CD4-positive, CD25-positive, alpha-beta regulatory T cell (primary cell): ENCODE measurements at regions not wholly inside any gene's neighbourhood (a gene's known extent, or its start where the extent isn't known, plus 50 kb on each side); places are given as distances from the start of the nearest gene placed in this dataset.
A peak's percentile ranks its signal among the peaks of the same experiment; 100 is the strongest.

Experiments
- ATAC-seq, 2 donors: fragments of 150-1000 bp; cut with Tn5 transposase; one replicate each; pipeline ENCODE4 v1.10.0; 2021; ENCODE audit warnings: low read depth in 2 of 2, moderate number of reproducible peaks in 2 of 2, moderate library complexity in 1 of 2
- DNase-seq, 3 donors: peaks; one replicate each; pipeline versions ENCODE4 v3.0.0 to v3.0.0-alpha.2; 2012 to 2022; ENCODE audit warnings: mixed read lengths in 1 of 3
- H3K27ac ChIP-seq: one replicate; pipeline ENCODE4 v1.7.0; 2013; ENCODE audit warnings: mild to moderate bottlenecking, low read length; ENCODE audit not compliant: insufficient read depth, poor library complexity, severe bottlenecking
- H3K27me3 ChIP-seq: one replicate; pipeline ENCODE4 v1.7.0; 2013; ENCODE audit warnings: low read length; ENCODE audit not compliant: control insufficient read depth, insufficient read depth
- H3K36me3 ChIP-seq: one replicate; pipeline ENCODE4 v1.7.0; 2013; ENCODE audit warnings: mild to moderate bottlenecking, low read length, moderate library complexity; ENCODE audit not compliant: control insufficient read depth, insufficient read depth
- H3K4me1 ChIP-seq: 2 replicates; pipeline ENCODE4 v1.7.0; 2013; ENCODE audit warnings: mild to moderate bottlenecking, low read length; ENCODE audit not compliant: insufficient read depth, control insufficient read depth, poor library complexity, severe bottlenecking
- H3K4me3 ChIP-seq: one replicate; pipeline ENCODE4 v1.7.0; 2013; ENCODE audit warnings: low read depth, mild to moderate bottlenecking, low read length, moderate library complexity
- H3K9me3 ChIP-seq, 2 experiments: 1 replicate in 1 of 2; 2 replicates in 1 of 2; pipeline ENCODE4 v1.7.0; 2013; ENCODE audit warnings: low read length in 2 of 2, mild to moderate bottlenecking in 1 of 2, moderate library complexity in 1 of 2; ENCODE audit not compliant: control insufficient read depth in 2 of 2
- H3K27ac Mint-ChIP-seq, 3 donors: one replicate each; pipeline ENCODE4 v1.8.0; 2020 to 2022; ENCODE audit warnings: mild to moderate bottlenecking in 3 of 3, mixed read lengths in 3 of 3, moderate library complexity in 2 of 3
- H3K27me3 Mint-ChIP-seq: one replicate; pipeline ENCODE4 v1.8.0; 2022; ENCODE audit warnings: mild to moderate bottlenecking, mixed read lengths
- H3K36me3 Mint-ChIP-seq: one replicate; pipeline ENCODE4 v1.8.0; 2020; ENCODE audit warnings: mixed read lengths
- H3K4me1 Mint-ChIP-seq, 4 donors: one replicate each; pipeline ENCODE4 v1.8.0; 2020 to 2022; ENCODE audit warnings: mixed read lengths in 4 of 4, mild to moderate bottlenecking in 1 of 4
- H3K4me3 Mint-ChIP-seq, 4 donors: one replicate each; pipeline ENCODE4 v1.8.0; 2020 to 2022; ENCODE audit warnings: mild to moderate bottlenecking in 4 of 4, mixed read lengths in 4 of 4, moderate library complexity in 3 of 4
- H3K9me3 Mint-ChIP-seq, 7 donors: one replicate each; pipeline ENCODE4 v1.8.0; 2020 to 2022; ENCODE audit warnings: mixed read lengths in 7 of 7, mild to moderate bottlenecking in 3 of 7, moderate library complexity in 2 of 7

DNA sequence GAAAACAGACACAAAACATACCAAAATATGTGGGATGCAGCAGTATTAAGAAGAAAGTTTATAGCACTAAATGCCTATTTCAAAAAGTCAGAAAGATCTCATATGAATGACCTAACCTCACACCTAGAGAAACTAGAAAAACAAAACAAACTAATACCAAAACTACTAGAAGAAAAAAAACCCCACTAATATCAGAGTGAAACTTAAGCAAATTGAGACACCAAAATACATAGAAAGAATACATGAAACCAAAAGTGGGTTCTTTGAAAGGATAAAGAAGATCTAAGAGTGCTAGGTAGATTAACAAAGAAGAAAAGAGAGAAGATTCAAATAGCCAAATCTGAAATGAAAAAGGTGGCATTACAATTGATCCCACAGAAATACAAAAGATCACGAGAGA is 494.1 kb downstream of the SH2D4B start:
- Histone ChIP-seq H3K4me1 (no peaks in the 10 kb centered on the region), H3K27me3 (no peaks in the 10 kb centered on the region), H3K36me3 (no peaks in the 10 kb centered on the region), H3K4me3 (no peak overlapping the region), H3K27ac (no peak overlapping the region), H3K9me3 (no peaks in the 10 kb centered on the region)
- H3K27ac Mint-ChIP-seq = no peak overlapping the region
- H3K27me3 Mint-ChIP-seq = no peaks in the 10 kb centered on the region
- no peak for DNase-seq
- no peak for ATAC-seq
- no peaks in the 10 kb centered on the region for H3K4me1 Mint-ChIP-seq
- no peak overlapping the region for H3K4me3 Mint-ChIP-seq
- peaks cover 0 to 12% (median 5%) of the 10 kb centered on the region in 7 donors for H3K9me3 Mint-ChIP-seq
- H3K36me3 Mint-ChIP-seq = no peaks in the 10 kb centered on the region

DNA sequence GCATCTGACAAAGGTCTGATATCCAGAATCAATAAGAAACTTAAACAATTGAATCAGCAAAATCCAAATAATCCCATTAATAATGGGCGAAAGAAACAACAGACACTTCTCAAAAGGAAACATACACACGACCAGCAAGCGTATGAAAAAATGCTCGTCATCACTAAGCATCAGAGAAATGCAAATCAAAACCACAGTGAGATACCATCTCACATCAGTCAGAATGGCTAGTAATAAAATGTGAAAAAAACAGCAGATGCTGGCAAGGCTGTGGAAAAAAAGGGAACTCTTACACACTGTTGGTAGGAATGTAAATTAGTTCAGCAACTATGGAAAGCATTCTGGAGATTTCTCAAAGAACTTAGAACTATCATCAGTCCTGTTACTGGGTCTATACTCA is 496.7 kb downstream of the SH2D4B start:
- Histone ChIP-seq H3K27ac (no peak overlapping the region), H3K27me3 (no peaks in the 10 kb centered on the region), H3K36me3 (no peaks in the 10 kb centered on the region), H3K4me3 (no peak overlapping the region), H3K4me1 (no peaks in the 10 kb centered on the region), H3K9me3 (no peaks in the 10 kb centered on the region)
- no peak for ATAC-seq
- H3K9me3 Mint-ChIP-seq = peaks cover 0 to 10% (median 5%) of the 10 kb centered on the region in 7 donors
- no peak overlapping the region for H3K4me3 Mint-ChIP-seq
- H3K4me1 Mint-ChIP-seq = no peaks in the 10 kb centered on the region
- no peak overlapping the region for H3K27ac Mint-ChIP-seq
- H3K27me3 Mint-ChIP-seq = no peaks in the 10 kb centered on the region
- H3K36me3 Mint-ChIP-seq = no peaks in the 10 kb centered on the region
- no peak for DNase-seq

DNA sequence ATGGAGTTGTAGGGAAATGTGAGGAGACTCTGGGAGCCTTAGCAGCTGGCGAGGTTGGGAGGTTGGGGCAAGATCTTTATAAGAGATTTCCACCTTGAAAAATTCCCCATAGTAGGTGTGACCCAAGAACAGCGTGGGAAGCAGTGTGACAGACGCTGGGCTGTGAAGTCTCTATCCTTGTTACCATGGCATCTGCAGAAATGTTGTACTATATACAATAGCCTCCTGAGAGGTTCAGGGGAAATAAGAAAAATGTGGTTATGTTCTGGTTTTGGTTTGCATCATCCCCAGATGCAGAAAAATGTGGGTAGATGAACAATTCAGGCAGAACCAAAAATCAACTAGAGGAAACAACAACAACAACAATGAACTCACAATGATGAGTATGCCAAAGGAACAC is 498.6 kb downstream of the SH2D4B start:
- Mint-ChIP-seq H3K4me3 (no peak overlapping the region), H3K9me3 (peaks cover 0 to 10% (median 4%) of the 10 kb centered on the region in 7 donors), H3K27me3 (no peaks in the 10 kb centered on the region), H3K36me3 (no peaks in the 10 kb centered on the region), H3K4me1 (no peaks in the 10 kb centered on the region), H3K27ac (peak overlapping the region in 1 of 3 donors; percentile 72)
- Histone ChIP-seq H3K27ac (no peak overlapping the region), H3K36me3 (no peaks in the 10 kb centered on the region), H3K27me3 (no peaks in the 10 kb centered on the region), H3K4me3 (no peak overlapping the region), H3K9me3 (no peaks in the 10 kb centered on the region), H3K4me1 (no peaks in the 10 kb centered on the region)
- ATAC-seq (no peak), DNase-seq (no peak)

DNA sequence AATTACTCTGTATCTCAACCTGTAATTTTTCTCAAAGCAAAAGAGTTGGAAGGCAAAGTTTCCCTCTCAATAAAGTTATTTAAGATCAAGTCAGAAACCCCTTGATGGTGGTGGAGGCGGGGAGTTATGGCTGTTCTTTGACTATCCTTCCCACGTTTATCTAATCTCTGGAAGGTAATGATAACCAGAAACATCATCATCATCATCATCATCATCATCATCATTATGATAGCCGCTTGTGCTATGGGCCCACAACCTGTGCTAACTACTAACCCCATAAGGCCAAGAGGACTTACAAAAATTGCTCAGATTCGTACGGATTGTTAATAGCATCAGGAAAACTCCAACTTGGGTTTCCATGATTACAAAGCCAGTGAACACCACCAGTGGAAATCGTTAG is 502.3 kb downstream of the SH2D4B start:
- Histone ChIP-seq H3K36me3 (no peaks in the 10 kb centered on the region), H3K4me1 (no peaks in the 10 kb centered on the region), H3K27ac (no peak overlapping the region), H3K9me3 (no peaks in the 10 kb centered on the region), H3K4me3 (no peak overlapping the region), H3K27me3 (no peaks in the 10 kb centered on the region)
- Mint-ChIP-seq H3K9me3 (peaks cover 0 to 5% (median 3%) of the 10 kb centered on the region in 7 donors), H3K4me1 (no peaks in the 10 kb centered on the region), H3K27me3 (no peaks in the 10 kb centered on the region), H3K27ac (no peak overlapping the region), H3K36me3 (no peaks in the 10 kb centered on the region), H3K4me3 (no peak overlapping the region)
- DNase-seq (no peak), ATAC-seq (no peak)

DNA sequence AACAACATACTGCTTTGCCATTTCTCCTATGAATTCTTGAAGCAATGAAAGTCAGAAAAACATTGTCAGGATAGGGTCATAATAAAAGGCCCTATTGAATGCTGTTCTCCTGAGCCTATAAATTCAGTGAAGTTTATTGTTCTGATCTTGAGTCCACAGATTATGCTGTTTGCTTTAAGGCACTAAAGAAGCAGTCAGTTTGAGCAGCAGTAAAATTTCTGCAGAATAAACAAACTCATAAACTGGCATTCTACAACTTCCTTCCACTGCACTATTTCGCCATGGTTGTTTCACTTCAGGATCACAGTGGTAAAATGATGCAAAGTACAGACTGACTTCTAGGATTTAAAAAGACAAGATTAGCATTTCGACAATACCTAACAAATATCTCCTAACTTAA is 503.2 kb downstream of the SH2D4B start:
- no peaks in the 10 kb centered on the region for H3K4me1 Mint-ChIP-seq
- H3K36me3 Mint-ChIP-seq = no peaks in the 10 kb centered on the region
- Histone ChIP-seq H3K4me1 (no peaks in the 10 kb centered on the region), H3K27ac (no peak overlapping the region), H3K4me3 (no peak overlapping the region), H3K36me3 (no peaks in the 10 kb centered on the region), H3K9me3 (no peaks in the 10 kb centered on the region), H3K27me3 (no peaks in the 10 kb centered on the region)
- DNase-seq (no peak), ATAC-seq (no peak)
- H3K4me3 Mint-ChIP-seq = no peak overlapping the region
- no peaks in the 10 kb centered on the region for H3K27me3 Mint-ChIP-seq
- peaks cover 0 to 5% (median 0%) of the 10 kb centered on the region in 7 donors for H3K9me3 Mint-ChIP-seq
- no peak overlapping the region for H3K27ac Mint-ChIP-seq

DNA sequence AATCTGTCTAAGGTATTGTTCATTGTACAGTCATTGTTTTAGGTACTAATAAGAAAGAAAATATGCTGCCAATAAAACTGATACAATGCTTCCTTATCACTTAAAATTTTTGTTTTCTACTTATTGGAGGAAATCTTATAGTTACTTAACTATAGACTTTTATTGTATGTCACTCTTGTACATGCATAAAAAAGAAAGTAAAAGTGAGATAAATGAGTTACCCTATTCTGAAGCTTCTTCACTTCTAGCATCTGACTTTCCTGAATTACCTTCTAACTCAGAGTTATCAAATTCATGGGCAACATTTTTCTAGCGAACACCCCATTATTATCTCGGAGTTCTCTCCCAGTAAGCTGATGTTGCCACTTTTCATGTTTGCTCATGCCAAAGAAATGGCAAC is 504.9 kb downstream of the SH2D4B start:
- H3K27ac ChIP-seq = no peak overlapping the region
- H3K4me3 ChIP-seq = no peak overlapping the region
- no peak for DNase-seq
- Mint-ChIP-seq H3K9me3 (peaks cover 0 to 3% (median 0%) of the 10 kb centered on the region in 7 donors), H3K27ac (no peak overlapping the region), H3K4me3 (no peak overlapping the region), H3K4me1 (no peaks in the 10 kb centered on the region), H3K36me3 (no peaks in the 10 kb centered on the region), H3K27me3 (no peaks in the 10 kb centered on the region)
- H3K36me3 ChIP-seq = no peaks in the 10 kb centered on the region
- ATAC-seq = no peak
- no peaks in the 10 kb centered on the region for H3K27me3 ChIP-seq
- H3K9me3 ChIP-seq = no peaks in the 10 kb centered on the region
- H3K4me1 ChIP-seq = no peaks in the 10 kb centered on the region

DNA sequence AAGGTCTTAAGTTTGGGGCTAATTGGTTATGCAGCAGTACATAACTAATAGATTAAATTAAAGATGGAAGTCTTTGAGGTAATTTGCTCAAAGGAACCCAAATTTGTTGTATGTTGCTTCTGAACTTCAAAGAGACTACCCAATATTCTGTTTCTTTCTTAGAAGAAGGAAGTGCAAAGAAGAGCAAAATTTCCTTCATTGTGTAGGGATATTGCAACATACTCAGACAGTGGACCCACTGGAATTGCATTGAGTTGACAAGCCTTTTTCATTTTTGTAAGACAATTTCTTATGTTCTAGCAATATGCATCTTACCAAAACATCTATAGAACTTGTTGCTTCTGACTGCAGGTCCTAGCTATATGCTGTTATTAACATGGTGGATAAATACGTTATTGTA is 527.8 kb downstream of the SH2D4B start:
- Histone ChIP-seq H3K9me3 (no peaks in the 10 kb centered on the region), H3K27me3 (no peaks in the 10 kb centered on the region), H3K36me3 (no peaks in the 10 kb centered on the region), H3K4me3 (no peak overlapping the region), H3K4me1 (no peaks in the 10 kb centered on the region), H3K27ac (no peak overlapping the region)
- Mint-ChIP-seq H3K27me3 (no peaks in the 10 kb centered on the region), H3K4me3 (no peak overlapping the region), H3K4me1 (no peaks in the 10 kb centered on the region), H3K36me3 (no peaks in the 10 kb centered on the region), H3K9me3 (peaks cover 0 to 6% (median 1%) of the 10 kb centered on the region in 7 donors), H3K27ac (no peak overlapping the region)
- no peak for DNase-seq
- no peak for ATAC-seq

DNA sequence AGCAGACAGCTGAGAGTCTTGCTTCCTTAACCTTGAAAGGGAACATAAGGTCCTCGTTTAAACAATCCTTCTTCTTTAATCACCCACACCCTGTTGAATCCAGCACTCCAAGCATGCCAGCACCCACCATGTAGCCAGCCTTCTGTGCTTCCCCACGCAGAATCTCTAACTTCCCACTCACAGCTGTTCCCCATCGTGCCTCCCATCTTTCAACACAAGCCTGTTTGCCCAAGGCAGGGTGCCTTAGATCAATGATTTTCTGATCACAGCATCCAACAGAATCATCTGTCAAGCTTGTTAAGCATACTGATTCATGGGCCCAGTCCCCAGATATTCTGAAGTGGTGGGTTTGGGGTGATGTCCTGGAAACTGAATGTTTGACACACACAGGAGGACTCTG is 530.8 kb downstream of the SH2D4B start:
- no peak for ATAC-seq
- DNase-seq = no peak
- no peak overlapping the region for H3K4me3 ChIP-seq
- Mint-ChIP-seq H3K36me3 (no peaks in the 10 kb centered on the region), H3K27ac (no peak overlapping the region), H3K4me1 (no peaks in the 10 kb centered on the region), H3K9me3 (peaks cover 0 to 5% (median 3%) of the 10 kb centered on the region in 7 donors), H3K4me3 (no peak overlapping the region), H3K27me3 (no peaks in the 10 kb centered on the region)
- H3K27ac ChIP-seq = no peak overlapping the region
- H3K9me3 ChIP-seq = no peaks in the 10 kb centered on the region
- H3K36me3 ChIP-seq = no peaks in the 10 kb centered on the region
- H3K4me1 ChIP-seq = no peaks in the 10 kb centered on the region
- no peaks in the 10 kb centered on the region for H3K27me3 ChIP-seq
